Stimulated activated CD8-positive, alpha-beta memory T cell treated with anti-CD3 and anti-CD28 coated beads, Interleukin-4, amount 100 ng/mL, for 48 hours (primary cell): ENCODE measurements at regions not wholly inside any gene's neighbourhood (a gene's known extent, or its start where the extent isn't known, plus 50 kb on each side); places are given as distances from the start of the nearest gene placed in this dataset.
"Not testable (repeated sequence)": the region's sequence is repeated elsewhere in the genome, so short reads cannot be mapped to it uniquely, and the experiment has no call there.

Experiments
- DNase-seq: peaks from one replicate; pipeline ENCODE4 v3.0.0-alpha.2; 2020

GRCh38 chr15:98529205-98530145 lies 118.9 kb upstream of the IGF1R start:
- DNase-seq, result no peak

- DNase-seq, result no peak
Measured at GRCh38 chr15:98530570-98530969, 117.8 kb upstream of the IGF1R start.

DNA sequence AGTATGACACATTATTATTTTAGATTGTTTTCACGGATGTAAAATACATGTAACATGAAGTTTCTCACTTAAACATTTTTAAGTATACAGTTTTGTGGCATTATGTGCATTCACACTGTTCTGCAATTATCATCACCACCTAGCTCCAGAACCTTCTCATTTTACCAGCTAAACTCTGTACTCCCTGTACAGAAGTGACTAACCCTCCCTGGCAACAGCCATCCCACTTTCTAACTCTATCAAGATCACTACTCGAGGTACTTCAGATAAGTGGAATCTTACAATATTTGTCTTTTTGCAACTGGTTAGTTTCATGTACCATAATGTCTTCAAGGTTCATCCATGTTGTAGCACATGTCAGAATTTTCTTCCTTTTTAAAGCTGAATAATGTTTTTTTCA lies 116.3 kb upstream of the IGF1R start:
- DNase-seq, result no peak

- no peak for DNase-seq
Measured at GRCh38 chr15:98536976-98537375, 111.4 kb upstream of the IGF1R start.

GRCh38 chr15:98537516-98538060 lies 110.8 kb upstream of the IGF1R start:
- no peak for DNase-seq

- no peak for DNase-seq
Measured at GRCh38 chr15:98541519-98541918, 106.8 kb upstream of the IGF1R start.

GRCh38 chr15:98543237-98543636 lies 105.1 kb upstream of the IGF1R start:
- no peak for DNase-seq

GRCh38 chr15:98546329-98546728 lies 102.0 kb upstream of the IGF1R start:
- no peak for DNase-seq

DNA sequence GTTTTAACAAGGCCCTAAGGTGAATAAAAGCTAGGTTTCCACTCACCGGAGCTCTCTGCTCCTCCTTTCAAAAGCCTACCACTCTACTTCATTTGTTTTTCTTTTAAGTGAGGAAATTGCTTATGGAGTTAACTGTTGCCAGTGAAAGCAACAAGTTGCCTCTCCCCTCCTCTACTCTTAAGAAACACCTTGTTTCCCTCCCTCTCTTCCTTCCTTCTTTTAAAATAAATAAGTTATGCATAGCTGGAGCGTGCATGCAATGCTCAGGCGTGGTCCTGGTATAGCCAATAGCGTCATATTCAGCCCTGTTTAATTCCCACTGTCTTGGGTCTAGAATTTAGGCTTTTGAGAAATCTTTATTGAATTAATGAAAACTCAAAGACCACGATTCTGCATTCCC lies 101.1 kb upstream of the IGF1R start:
- DNase-seq, result no peak

DNA sequence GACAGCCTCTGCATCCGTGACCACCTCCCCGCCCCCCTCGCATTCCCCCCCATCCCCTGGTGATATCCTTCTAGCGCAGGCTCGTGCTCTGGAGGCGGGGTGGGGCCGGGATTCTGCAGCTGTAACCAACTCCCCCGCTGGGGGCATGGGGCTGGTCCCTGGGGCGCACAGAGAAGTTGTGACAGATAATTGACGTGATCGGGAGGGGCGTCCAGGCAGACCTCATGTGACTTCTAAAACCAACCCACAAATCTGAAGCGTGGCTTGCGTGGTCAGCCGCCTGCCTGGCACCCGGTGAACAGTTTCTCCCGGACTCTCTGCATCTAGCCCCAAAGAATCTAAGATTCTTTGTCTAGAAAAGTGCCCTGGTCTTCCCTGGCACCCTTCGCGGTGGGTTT lies 100.6 kb upstream of the IGF1R start:
- DNase-seq, result no peak

- peak; percentile 62 for DNase-seq
Measured at GRCh38 chr15:98548139-98548971, 100.0 kb upstream of the IGF1R start.

DNA sequence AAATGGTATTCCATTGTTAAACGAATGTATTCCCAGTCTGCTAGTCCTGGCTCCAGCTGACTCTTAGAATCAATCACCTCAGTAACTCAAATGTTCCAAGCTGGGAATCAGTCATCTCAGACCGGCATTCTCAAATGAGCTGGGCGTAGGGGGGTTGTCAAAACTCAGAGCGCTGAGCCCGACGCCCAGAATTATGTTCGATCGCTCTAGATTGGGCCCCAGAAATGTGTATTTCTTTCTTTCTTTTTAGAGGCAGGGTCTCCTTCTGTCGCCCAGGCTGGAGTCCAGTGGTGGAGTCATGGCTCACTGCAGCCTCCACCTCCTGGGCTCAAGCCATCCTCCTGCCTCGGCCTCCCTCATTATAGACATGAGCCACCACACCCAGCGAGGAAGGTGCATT lies 99.3 kb upstream of the IGF1R start:
- no peak for DNase-seq

DNA sequence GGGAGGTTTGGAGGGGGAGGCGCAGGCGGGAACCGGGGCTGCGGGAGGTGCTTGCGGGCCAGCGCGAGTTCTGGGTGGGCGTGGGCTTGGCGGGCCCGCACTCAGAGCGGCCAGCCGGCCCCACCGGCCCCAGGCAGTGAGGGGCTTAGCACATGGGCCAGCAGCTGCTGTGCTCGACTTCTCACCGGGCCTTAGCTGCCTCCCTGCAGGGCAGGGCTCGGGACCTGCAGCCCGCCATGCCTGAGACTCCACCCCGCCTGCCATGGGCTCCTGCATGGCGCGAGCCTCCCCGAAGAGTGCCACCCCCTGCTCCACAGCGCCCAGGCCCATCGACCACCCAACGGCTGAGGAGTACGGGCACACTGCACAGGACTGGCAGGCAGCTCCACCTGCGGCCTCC lies 98.6 kb upstream of the IGF1R start:
- DNase-seq, result no peak

DNA sequence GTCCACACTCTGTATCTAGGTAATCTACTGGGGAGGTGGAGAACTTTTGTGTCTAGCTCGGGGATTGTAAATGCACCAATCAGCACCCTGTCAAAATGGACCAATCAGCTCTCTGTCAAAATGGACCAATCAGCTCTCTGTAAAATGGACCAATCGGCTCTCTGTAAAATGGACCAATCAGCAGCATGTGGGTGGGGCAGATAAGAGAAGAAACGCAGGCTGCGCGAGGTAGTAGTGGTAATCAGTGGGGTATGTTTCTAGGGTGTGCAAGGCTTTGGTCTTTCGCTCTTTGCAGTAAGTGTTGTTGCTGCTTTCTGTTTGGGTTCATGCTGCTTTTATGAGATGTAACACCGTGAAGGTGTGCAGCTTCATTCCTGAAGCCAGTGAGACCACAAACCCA lies 98.0 kb upstream of the IGF1R start:
- DNase-seq, result not testable (repeated sequence)

- no peak for DNase-seq
Measured at GRCh38 chr15:98551936-98552562, 96.3 kb upstream of the IGF1R start.

DNA sequence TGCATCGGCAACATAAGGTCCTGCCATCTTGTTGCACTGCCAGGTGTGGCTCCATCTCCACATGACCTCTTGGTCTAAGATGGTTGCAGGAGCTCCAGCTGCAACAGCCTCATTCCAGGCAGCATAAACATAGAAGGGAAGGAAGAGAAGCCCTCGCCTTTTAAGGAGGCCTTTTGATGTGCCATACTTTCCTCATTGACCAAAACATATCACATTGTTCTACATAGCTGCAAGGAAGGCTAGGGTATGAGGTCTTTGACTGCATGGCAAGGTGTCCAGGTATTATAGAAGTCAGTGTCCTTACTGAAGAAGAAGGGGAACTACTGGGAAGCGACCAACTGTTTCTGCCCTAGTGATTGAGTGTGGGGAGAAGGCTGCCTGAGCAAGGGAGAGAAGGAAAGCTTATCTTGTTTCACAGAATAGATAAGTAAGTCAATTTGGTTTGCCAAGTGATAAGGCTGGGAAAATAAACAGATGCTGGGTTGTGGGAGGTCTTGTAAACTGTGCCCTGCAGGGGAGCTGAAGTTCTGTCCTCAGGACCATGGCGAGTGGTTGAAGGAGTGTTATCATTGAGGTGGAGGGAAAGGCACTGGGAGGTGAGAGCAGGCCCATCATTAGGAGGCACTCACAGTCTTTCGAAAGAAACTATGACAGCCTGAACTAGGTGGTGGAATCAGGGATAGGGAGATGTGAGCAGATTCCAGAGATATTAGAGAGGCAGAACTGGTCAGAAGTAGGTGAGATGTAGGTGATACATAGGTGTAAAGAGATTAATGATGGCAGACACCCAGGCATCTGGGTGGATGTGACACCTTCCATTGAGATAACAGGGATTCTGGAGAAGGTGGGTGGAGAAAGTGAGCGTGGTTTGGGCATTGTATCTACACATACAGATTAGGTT lies 93.8 kb upstream of the IGF1R start:
- no peak for DNase-seq

DNA sequence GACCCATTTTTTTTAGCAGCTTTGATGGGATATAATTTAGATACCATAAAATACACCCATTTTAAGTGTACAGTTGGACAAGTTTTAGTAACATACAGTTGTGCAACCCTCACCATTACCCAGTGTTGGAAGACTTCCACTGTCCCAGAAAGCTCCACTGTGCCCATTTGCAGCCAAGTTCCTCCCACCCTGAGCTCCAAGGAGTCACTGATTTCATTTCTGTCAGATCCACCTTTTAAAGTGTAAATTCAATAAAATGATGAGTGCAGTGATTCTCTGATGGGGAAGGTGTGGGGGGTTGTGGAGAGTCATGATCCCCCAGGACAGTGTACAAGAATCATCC lies 93.2 kb upstream of the IGF1R start:
- DNase-seq, result no peak

GRCh38 chr15:98556321-98556720 lies 92.0 kb upstream of the IGF1R start:
- no peak for DNase-seq

- DNase-seq, result no peak
Measured at GRCh38 chr15:98560338-98560737, 88.0 kb upstream of the IGF1R start.

DNA sequence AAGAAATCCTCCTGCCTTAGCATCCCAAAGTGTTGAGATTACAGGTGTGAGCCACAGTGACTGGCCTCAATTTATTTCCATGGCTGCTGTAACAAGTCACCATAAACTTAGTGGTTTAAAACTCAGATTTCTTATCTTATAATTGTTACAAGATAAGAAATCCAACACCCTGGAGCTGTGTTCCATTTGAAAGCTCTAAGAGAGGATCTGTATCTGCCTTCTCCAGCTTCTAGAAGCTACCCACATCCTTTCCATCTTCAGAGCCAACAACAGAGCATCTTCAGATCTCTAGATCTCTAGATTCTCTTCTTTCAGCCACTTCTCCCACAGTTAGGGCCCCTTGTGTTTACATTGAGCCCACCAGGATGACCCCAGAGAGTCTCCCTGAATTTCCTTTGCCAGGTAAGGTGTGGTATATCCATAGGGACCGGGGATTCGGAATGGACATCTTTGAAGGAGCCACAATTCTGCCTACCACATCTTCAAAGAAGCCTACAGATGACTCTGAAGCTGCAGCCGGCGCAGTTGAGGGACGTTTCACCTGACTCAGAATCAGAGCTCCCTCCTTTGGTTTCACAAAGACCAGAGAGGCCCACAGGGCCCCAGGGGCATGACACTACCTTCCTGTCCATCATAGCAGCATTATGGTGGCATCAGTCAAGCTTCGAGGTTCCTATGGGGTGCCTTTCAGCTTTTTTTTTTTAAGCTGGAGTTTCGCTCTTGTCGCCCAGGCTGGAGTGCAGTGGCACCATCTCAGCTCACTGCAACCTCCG lies 87.0 kb upstream of the IGF1R start:
- no peak for DNase-seq

- DNase-seq, result no peak
Measured at GRCh38 chr15:98562331-98562937, 85.9 kb upstream of the IGF1R start.
